ENCODE measurements at regions not wholly inside any gene's neighbourhood (a gene's known extent, or its start where the extent isn't known, plus 50 kb on each side); places are given as distances from the start of the nearest gene placed in this dataset.

DNA sequence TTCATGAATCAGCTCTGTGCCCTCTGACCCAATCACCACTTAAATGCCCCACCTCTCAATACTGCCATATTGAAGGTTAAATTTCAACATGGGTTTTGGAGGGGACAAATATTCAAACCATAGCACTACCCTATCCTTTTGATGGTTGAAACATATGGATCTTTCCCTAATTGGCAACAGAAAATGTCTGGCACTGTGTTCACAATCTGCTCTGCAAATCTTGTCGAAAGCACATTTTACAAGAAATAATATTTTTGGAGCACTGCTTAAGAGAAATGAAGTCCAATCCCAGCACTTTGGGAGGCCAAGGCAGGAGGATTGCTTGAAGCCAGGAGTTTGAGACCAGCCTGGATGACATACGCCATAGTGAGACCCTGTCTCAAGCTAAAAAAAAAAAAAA is 130.6 kb upstream of the FAM9C start:
- Histone ChIP-seq H3K4me2 (ENCODE audit: low read length) (no peak overlapping the region), H3K27ac (ENCODE audit: low read length) (no peak overlapping the region), H3K9me3 (ENCODE audit: insufficient read depth, low read length) (no peaks in the 10 kb centered on the region), H3K4me1 (ENCODE audit: low read length) (no peaks in the 10 kb centered on the region), H3K36me3 (replicated peaks; ENCODE audit: low read depth, low read length) (no peaks in the 10 kb centered on the region), H3K9ac (ENCODE audit: low read length) (no peak overlapping the region), H2AFZ (ENCODE audit: low read depth, low read length) (no peak overlapping the region), H3K4me3 (ENCODE audit: low read length) (no peak overlapping the region), H3K79me2 (ENCODE audit: low read length) (no peaks in the 10 kb centered on the region), H4K20me1 (ENCODE audit: insufficient read depth, low read length) (no peaks in the 10 kb centered on the region), H3K27me3 (ENCODE audit: low read depth, low read length) (no peaks in the 10 kb centered on the region)
- no peak for TF ChIP-seq EZH2phosphoT487 (IDR thresholded peaks at IDR 0.05; ENCODE audit: low read depth)
- TF ChIP-seq, protein P1, sequence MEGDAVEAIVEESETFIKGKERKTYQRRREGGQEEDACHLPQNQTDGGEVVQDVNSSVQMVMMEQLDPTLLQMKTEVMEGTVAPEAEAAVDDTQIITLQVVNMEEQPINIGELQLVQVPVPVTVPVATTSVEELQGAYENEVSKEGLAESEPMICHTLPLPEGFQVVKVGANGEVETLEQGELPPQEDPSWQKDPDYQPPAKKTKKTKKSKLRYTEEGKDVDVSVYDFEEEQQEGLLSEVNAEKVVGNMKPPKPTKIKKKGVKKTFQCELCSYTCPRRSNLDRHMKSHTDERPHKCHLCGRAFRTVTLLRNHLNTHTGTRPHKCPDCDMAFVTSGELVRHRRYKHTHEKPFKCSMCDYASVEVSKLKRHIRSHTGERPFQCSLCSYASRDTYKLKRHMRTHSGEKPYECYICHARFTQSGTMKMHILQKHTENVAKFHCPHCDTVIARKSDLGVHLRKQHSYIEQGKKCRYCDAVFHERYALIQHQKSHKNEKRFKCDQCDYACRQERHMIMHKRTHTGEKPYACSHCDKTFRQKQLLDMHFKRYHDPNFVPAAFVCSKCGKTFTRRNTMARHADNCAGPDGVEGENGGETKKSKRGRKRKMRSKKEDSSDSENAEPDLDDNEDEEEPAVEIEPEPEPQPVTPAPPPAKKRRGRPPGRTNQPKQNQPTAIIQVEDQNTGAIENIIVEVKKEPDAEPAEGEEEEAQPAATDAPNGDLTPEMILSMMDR (IDR thresholded peaks at IDR 0.05; ENCODE audit: low read depth, low read length) = no peak

DNA sequence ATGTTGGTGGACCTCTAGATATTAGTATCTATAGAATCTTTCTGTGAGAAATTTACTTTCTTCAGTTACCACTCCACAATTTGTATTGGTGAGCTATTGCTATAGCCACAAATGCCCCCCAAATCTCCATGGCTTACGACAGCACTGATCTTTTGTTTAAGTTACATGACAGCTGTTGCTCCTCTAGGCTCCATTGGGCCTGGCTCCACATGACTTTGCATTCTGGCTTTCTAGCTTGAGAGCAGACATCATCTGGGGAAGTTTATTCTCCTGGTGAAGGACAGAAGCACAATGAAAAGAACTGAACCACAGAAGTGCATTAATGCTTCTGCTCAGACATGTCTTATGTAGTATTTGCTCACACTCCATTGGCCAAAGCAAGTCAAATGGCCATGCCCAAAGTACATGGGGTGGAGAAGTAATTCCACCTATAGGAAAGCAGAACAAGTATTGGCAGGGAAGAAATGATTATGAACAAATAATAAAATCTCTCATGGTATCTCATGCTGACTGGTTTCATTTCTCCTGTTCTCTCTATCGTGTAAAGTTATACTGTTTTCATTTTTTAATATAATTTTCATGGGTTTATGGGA is 126.6 kb upstream of the FAM9C start:
- no peaks in the 10 kb centered on the region for H3K9me3 ChIP-seq (ENCODE audit: insufficient read depth, low read length)
- H3K36me3 ChIP-seq (replicated peaks; ENCODE audit: low read depth, low read length) = no peaks in the 10 kb centered on the region
- H2AFZ ChIP-seq (ENCODE audit: low read depth, low read length) = no peak overlapping the region
- TF ChIP-seq, protein P1 (IDR thresholded peaks at IDR 0.05; ENCODE audit: low read depth, low read length) = no peak
- no peak for TF ChIP-seq EZH2phosphoT487 (IDR thresholded peaks at IDR 0.05; ENCODE audit: low read depth)
- no peak overlapping the region for H3K4me2 ChIP-seq (ENCODE audit: low read length)
- no peak overlapping the region for H3K4me3 ChIP-seq (ENCODE audit: low read length)
- no peaks in the 10 kb centered on the region for H3K27me3 ChIP-seq (ENCODE audit: low read depth, low read length)
- no peaks in the 10 kb centered on the region for H4K20me1 ChIP-seq (ENCODE audit: insufficient read depth, low read length)
- H3K79me2 ChIP-seq (ENCODE audit: low read length) = no peaks in the 10 kb centered on the region
- no peak overlapping the region for H3K9ac ChIP-seq (ENCODE audit: low read length)
- H3K4me1 ChIP-seq (ENCODE audit: low read length) = peaks cover 19% of the 10 kb centered on the region
- H3K27ac ChIP-seq (ENCODE audit: low read length) = no peak overlapping the region

DNA sequence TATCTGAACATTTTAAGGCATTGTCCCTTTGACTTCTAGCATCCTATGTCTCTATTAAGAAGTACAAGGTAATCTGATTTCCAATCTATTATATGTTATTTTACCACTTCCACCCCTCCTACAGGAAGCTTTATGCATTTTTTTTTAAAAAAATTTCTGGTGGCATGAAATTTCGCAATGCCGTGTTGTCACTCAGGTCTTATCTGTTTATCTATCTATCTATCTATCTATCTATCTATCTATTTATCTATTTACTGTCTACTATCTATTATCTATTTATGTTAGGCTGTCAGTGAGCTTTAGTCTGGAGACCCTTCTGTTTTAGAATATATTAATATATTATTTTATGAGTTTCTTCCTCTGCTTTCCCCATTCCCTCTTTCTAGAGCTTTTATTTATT is 125.3 kb upstream of the FAM9C start:
- TF ChIP-seq, protein P1 (IDR thresholded peaks at IDR 0.05; ENCODE audit: low read depth, low read length) = no peak
- no peak for TF ChIP-seq EZH2phosphoT487 (IDR thresholded peaks at IDR 0.05; ENCODE audit: low read depth)
- H3K79me2 ChIP-seq (ENCODE audit: low read length) = no peaks in the 10 kb centered on the region
- no peaks in the 10 kb centered on the region for H4K20me1 ChIP-seq (ENCODE audit: insufficient read depth, low read length)
- no peak overlapping the region for H3K9ac ChIP-seq (ENCODE audit: low read length)
- no peak overlapping the region for H3K27ac ChIP-seq (ENCODE audit: low read length)
- no peaks in the 10 kb centered on the region for H3K9me3 ChIP-seq (ENCODE audit: insufficient read depth, low read length)
- H2AFZ ChIP-seq (ENCODE audit: low read depth, low read length) = no peak overlapping the region
- H3K36me3 ChIP-seq (replicated peaks; ENCODE audit: low read depth, low read length) = no peaks in the 10 kb centered on the region
- no peaks in the 10 kb centered on the region for H3K27me3 ChIP-seq (ENCODE audit: low read depth, low read length)
- H3K4me1 ChIP-seq (ENCODE audit: low read length) = peaks cover 19% of the 10 kb centered on the region
- no peak overlapping the region for H3K4me2 ChIP-seq (ENCODE audit: low read length)
- H3K4me3 ChIP-seq (ENCODE audit: low read length) = no peak overlapping the region

DNA sequence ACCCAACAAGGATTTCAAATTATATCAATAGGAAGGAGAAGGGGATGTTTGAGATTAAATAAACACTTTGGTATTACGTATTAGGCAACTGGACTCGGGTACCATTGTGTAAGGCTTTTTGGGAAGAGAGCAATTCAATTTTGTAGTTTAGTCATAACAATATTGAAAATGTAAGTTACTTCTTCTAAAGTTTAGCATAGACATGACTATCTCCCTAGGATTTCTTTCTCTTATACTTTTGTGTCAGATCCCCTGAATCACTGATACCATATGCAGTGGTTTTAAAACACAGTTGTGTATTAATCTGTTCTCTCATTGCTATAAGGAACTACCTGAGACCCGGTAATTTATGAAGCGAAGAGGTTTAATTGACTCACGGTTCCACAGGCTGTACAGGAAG is 123.8 kb upstream of the FAM9C start:
- H3K27me3 ChIP-seq (ENCODE audit: low read depth, low read length) = no peaks in the 10 kb centered on the region
- peak overlapping the region; percentile 69 for H3K4me2 ChIP-seq (ENCODE audit: low read length)
- peak overlapping the region; percentile 48 for H3K4me3 ChIP-seq (ENCODE audit: low read length)
- no peaks in the 10 kb centered on the region for H3K36me3 ChIP-seq (replicated peaks; ENCODE audit: low read depth, low read length)
- H3K9ac ChIP-seq (ENCODE audit: low read length) = peak overlapping the region; percentile 4; the same call in 1 of the 2 replicates
- peak overlapping the region; percentile 55 for H3K27ac ChIP-seq (ENCODE audit: low read length)
- H3K4me1 ChIP-seq (ENCODE audit: low read length) = peaks cover 19% of the 10 kb centered on the region
- H3K9me3 ChIP-seq (ENCODE audit: insufficient read depth, low read length) = no peaks in the 10 kb centered on the region
- H2AFZ ChIP-seq (ENCODE audit: low read depth, low read length) = peak overlapping the region; percentile 51
- H4K20me1 ChIP-seq (ENCODE audit: insufficient read depth, low read length) = no peaks in the 10 kb centered on the region
- TF ChIP-seq, protein P1 (IDR thresholded peaks at IDR 0.05; ENCODE audit: low read depth, low read length) = no peak
- TF ChIP-seq EZH2phosphoT487 (IDR thresholded peaks at IDR 0.05; ENCODE audit: low read depth) = no peak
- no peaks in the 10 kb centered on the region for H3K79me2 ChIP-seq (ENCODE audit: low read length)
